Vagina (tissue), 2 donors: ENCODE measurements at regions not wholly inside any gene's neighbourhood (a gene's known extent, or its start where the extent isn't known, plus 50 kb on each side); places are given as distances from the start of the nearest gene placed in this dataset.

Experiments
- CTCF ChIP-seq, 3 experiments: fragments of 450-650 bp in 2 of 3; fragments of 200-600 bp in 1 of 3; sonication (generic) in 1 of 3; IDR thresholded peaks; one replicate each; pipeline ENCODE4 v1.5.1; 2017 to 2019; ENCODE audit warnings: antibody characterized with exemption in 3 of 3, mild to moderate bottlenecking in 2 of 3, moderate library complexity in 2 of 3
- POLR2A ChIP-seq, 2 donors: fragments of 450-650 bp; IDR thresholded peaks; one replicate each; pipeline ENCODE4 v1.6.1; 2017; ENCODE audit warnings: antibody characterized with exemption in 2 of 2, mild to moderate bottlenecking in 2 of 2, moderate library complexity in 2 of 2
- POLR2AphosphoS5 ChIP-seq, 2 donors: sonication (generic); formaldehyde crosslinking; IDR thresholded peaks; one replicate each; pipeline ENCODE4 v1.9.0; 2017; ENCODE audit warnings: antibody characterized with exemption in 2 of 2, mild to moderate bottlenecking in 2 of 2, low read depth in 1 of 2; ENCODE audit not compliant: insufficient read depth in 1 of 2

- TF ChIP-seq POLR2A (IDR thresholded peaks at IDR 0.05) (no peak), POLR2AphosphoS5 (IDR thresholded peaks at IDR 0.05; ENCODE audit: insufficient read depth in 1 of 2, low read depth in 1 of 2) (no peak), CTCF (IDR thresholded peaks at IDR 0.05) (no peak)
Measured at GRCh38 chr6:139812939-139813338, 438.5 kb upstream of the CITED2 start.
